CD1c-positive myeloid dendritic cell (primary cell): ENCODE measurements at regions not wholly inside any gene's neighbourhood (a gene's known extent, or its start where the extent isn't known, plus 50 kb on each side); places are given as distances from the start of the nearest gene placed in this dataset.
"Not testable (repeated sequence)": the region's sequence is repeated elsewhere in the genome, so short reads cannot be mapped to it uniquely, and the experiment has no call there.

ENCODE experiments used
- DNase-seq: peaks from one replicate; pipeline ENCODE4 v3.0.0-alpha.2; 2016; ENCODE audit errors: extremely low spot score

DNA sequence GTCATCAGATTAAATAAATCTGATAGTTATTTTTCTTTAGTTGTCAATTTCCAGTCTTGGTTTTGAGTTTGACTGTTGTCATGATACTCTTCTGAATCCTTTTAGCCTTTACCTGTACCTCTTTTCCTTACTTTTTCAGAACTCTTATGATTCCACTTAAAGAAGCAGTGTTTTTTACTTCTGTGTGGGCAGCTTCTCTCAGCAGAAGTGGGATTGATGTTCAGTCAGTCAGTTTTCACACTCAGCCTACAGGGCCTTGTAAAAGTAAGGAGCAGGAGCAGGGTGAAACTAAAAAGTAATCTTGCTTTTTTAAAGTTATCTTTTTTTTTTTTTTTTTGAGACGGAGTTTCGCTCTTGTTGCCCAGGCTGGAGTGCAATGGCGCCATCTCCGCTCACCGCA, 75.1 kb downstream of the HAUS1 start:
- DNase-seq: no peak

DNA sequence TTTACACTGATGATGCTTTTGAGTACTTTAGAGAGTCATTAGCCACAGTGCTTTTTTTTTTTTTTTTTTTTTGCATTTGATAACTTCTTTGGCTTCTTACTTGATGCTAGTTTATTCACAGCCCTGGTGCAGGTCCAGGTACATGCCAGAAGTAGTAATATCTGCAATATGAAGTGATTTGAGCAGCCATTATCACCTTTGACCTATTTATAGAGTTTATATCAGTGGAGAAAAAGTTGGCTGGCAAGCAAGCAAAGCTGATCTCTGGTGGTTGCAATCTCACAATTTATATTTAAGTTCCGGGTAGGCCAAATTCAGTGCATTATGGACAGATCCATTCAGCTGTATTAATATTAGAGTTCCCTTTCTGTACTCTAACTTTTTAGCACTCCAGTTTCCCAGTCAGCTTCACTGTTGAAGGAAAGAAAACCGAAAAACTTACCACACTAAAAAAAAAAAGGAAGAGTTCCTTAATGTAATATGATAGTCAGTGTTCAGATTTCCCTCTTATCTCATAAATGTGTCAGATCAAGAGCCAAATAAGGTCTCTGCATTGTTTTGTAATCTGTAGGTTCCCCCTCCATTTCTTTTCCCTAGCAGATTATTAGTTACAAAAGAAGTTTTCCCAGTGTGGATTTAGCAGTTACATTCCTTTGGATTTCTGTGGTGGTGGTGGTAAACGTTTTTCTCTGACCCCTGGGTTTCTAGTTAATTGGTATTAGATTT, 78.6 kb downstream of the HAUS1 start:
- DNase-seq: no peak

DNA sequence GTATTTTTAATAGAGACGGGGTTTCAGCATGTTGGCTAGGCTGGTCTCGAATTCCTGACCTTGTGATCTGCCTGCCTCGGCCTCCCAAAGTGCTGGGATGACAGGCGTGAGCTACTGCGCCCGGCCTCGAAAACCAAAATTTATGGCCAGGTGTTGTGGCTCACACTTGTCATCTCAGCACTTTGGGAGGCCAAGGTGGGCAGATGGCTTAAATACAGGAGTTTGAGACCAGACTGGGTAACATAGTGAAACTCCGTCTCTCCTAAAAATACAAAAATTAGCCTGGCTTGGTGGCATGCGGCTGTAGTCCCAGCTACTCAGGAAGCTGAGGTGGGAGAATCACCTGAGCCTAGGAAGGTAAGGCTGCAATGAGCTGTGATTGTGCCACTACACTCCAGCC, 80.1 kb downstream of the HAUS1 start:
- not testable (repeated sequence) for DNase-seq

DNA sequence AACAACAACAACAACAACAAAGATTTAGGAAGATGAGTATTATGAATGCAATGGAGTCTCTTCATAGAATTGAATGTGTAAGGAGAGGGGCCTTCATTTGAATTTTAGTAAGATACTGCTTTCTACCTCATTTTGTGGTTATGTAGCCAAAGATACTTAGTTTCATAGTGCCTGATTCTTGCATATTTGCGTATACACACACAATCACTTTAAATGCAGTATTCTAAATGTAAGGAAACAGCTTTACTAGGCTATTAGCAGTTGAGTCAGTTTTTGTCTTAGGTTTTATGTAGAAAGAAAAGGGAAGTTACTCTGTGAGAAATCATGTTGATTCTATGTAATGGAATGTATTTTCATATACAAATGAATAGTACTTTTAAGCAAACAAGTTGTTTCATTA, 80.5 kb downstream of the HAUS1 start:
- DNase-seq: no peak

DNA sequence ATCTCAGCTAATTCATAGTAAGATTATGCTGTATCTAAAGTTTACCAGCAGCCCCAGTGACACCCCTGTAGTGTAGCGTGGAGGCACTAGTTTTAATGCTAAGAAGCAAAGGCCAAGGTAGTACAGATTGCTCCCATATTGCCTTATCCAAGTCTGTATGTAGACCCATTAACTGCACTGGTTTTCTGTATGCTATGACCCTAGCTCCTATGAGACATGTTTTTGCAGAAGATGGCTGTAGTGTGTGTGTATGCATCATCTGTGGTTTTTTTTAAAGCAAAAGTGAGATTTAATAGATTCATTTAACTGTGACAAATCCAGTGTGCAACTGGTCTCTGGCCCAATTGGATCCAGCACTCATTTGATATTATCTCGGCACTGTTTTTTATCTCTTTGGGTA, 86.5 kb downstream of the HAUS1 start:
- no peak for DNase-seq

DNA sequence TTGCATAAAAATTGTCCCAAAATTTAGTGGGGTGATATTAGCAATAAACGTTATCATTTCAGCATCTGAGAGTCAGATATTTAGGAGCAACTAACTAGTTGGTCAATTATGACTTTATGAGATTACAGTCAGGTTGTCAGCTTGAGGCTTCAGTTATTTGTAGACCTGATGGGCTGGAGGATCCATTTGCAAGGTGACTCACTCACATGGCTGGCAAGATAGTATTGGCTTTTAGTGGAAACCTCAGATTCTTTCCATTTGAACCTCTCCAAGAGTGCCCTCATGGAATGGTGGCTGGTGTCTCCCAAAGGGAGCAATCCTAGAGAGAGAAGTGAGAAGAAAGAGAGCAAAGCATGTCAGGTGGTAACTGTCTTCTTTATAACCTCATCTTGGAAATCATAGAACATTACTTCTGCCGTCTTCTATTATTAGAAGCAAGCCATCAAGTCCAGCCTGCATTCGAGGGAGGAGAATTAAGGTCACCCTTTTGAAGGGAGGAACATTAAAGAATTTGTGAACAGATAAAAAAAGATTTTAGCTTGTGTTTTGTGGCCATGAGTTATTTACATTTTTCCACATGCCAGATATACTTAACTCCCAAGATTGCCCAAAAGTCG, 92.5 kb downstream of the HAUS1 start:
- no peak for DNase-seq

DNA sequence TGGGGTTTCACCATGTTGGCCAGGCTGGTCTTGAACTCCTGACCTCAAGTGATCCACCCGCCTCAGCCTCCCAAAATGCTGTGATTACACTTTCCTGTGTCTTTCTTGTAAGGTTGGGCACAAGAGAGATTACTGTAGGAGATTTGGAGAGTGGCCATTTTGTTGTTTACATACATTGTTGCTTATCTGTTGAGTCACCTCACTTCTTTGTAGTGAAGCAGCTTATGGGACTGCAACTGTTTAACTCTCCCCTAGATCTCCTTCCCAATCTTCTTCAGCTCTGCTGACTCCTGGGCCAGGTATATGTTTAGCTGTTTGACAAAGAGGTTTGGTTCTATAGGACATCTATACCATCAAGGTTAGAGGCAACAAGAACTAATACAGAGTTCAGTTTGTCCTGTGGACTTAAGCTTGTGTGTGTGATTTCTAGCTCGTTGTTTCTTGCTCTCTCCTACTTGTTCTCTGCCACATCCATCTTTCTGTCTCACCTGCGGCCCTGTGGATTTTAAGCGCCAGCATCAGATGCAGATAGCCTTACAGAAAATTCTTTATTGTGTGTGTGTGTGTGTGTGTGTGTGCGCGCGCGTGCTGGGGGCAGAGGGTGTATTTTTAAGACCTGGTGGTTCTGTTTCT, 95.4 kb downstream of the HAUS1 start:
- DNase-seq: no peak

DNA sequence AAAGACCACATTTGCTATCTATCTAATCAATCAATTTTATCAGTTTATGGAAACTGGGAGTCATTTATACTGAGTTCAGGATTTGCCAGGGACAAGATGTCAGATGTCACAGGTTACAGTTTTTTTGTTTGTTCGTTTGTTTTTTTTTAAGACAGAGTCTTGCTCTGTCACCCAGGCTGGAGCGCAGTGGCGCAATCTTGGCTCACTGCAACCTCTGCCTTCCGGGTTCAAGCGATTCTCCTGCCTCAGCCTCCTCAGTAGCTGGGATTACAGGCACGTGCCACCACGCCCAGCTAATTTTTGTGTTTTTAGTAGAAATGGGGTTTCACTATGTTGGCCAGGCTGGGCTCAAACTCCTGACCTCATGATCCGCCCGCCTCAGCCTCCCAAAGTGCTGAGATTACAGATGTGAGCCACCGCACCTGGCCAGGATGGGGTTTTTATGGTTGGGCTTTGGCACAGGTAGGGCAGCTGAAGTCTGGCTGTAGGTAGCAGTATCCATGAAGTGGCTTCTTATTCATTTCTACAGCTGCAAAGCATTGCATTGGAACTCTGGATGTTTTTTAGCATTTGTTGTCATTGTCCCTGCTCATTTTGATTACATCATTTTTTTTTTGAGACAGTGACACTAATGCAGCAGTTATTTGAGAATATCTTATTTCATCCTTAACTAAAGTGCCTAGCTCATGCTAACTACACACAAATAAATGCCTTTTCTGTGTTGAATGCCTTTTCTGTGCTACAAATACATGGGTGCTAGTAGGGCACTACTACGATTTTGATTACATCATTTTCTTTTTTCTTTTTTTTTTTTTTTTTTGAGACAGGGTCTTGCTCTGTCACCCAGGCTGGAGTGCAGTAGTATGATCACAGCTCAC, 96.2 kb downstream of the HAUS1 start:
- not testable (repeated sequence) for DNase-seq

DNA sequence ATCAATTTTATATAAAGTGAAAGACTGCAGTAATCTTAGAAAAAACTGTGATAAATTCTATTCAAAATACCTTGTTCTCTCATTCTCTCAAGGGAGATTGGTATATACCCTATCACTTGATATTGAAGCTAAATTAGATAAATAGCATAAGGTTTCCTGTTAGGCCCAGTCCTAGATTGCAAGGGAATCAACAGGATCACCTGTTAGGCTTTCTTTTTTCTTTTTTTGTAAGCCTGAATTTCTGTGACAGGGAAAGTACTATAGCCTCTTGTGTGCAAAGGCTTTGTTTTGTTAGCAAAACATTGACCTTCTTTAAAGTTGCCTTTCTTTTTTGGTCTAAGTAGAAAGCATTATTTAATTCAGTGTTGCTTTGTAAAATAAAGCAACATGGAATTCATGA, 100.0 kb downstream of the HAUS1 start:
- no peak for DNase-seq

DNA sequence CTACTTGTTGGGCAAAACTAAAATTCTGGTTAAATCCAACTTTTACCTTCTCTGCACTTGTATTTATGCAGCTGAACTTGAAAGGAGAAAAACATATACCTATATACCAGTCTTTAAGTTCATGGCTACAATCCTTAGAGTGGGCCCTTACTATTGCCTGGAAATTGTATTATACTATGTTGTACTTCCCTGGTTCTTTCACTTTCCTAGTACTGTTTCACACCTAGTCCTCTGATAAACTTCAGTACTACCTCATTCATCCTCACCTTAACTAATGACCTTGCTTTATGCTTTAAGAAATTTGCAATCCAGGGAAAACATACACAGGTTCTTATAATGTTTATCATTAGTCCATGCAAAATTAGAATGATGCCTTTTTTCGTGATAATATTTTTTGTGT, 103.8 kb downstream of the HAUS1 start:
- no peak for DNase-seq

DNA sequence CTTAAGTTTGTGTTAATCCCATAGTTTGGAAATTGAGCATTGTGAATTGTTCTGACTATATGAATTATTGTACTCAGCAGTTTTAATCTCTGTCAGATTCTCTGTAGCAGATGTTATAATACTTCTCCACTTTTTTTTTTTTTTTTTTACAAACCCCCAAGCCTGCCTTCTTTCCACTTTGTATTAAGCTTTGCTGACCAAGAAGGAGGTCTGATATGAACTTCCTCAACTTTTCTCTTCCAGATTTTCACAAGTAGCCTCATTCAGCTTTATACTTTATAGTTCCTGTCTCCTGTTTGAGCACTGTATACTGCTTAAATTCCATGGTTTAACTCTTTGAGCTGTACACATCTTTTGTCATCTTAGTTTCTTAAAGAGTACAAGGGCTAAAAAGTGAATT, 105.0 kb downstream of the HAUS1 start:
- no peak for DNase-seq

DNA sequence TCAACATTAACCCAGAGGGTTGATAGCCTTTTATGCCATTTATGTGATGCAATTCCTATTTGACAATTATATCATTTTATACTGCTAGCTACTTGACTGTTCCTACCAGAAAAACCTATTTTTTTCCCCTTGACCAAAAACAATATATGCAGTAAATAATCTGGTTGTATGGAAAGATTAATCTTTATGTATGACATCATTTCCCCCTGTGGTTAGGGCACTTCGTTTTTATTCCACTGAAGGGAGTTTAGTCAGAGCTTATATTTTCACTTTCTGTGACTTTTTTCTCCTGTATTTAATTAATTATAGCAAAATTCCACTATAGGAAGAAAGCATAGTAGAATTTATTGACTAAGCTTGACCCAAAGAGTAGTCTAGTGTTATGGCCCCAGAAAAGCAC, 107.6 kb downstream of the HAUS1 start:
- no peak for DNase-seq

DNA sequence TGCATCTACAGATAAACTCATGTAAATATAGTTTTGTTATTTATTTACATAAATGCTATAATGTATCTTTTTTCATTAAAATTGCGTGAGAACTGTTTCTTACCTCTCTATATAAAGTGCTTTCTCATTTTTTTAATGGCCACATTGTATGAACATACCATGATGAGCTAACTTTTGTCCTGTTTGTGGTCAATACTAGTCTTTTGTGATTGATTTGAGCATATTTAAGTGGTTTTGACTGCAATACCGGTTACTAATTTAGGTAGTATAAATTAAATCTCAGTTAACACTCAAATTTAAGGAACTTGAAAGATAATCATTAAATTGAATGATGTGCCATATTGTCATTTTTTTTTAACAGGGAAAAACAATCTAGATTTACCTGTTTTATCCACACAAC, 108.2 kb downstream of the HAUS1 start:
- DNase-seq: no peak

DNA sequence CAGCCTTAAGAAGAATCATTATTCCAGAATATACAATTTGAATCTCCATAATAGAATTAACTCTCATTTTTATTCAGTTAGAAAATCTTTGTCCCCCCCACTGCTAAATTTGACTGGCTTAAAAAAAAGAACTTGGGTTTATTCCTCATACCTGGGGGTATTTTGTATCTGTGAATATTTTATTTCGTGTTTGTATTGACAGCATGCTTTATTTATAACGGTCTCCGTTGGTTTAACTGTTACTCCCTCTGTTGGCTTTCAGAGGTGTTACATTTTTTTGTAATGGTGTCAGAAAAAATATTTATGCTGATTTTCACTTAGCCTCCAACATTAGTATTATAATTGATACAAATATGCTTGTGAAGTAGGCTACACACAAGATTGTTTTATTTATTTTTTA, 109.1 kb downstream of the HAUS1 start:
- peak; percentile 38 for DNase-seq

DNA sequence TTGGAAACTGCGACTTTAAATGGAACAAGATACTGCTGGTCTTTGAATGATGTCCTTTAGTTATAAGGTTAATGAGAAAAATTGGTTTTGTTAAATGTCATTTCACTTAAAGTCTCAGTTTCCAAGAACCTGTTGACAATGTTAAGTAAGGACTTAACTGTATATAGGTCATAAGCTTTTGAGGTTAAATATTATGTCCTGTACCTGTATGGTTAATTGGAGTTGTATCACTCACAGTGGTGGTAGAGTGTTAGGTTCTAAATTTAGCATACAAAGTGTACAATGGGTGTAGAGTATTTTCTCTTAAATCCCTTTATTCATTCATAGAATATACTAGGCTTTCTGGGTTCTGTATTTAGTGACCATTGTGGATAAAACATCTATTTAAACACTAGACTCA, 110.2 kb downstream of the HAUS1 start:
- DNase-seq: no peak

DNA sequence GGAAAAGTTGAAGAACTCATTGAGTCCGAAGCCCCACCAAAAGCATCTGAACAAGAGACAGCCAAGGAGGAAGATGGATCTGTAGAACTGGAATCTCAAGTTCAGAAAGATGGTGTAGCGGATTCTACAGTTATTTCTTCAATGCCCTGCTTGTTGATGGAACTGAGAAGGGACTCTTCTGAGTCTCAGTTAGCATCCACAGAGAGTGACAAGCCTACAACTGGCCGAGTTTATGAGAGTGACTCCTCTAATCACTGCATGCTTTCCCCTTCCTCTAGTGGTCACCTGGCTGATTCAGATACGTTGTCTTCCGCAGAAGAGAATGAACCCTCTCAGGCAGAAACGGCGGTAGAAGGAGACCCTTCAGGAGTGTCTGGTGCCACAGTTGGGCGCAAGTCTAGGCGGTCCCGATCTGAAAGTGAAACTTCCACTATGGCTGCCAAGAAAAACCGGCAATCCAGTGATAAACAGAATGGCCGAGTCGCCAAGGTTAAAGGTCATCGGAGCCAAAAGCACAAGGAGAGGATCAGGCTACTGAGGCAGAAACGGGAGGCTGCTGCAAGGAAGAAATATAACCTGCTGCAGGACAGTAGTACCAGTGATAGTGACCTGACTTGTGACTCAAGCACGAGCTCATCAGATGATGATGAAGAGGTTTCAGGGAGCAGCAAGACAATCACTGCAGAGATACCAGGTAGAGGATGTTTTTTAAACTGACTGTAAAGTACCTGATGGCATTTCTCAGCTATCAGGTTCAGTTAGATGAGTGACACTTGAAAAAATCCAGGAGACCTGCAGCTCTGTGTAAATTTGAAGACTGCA, 111.9 kb downstream of the HAUS1 start:
- no peak for DNase-seq

DNA sequence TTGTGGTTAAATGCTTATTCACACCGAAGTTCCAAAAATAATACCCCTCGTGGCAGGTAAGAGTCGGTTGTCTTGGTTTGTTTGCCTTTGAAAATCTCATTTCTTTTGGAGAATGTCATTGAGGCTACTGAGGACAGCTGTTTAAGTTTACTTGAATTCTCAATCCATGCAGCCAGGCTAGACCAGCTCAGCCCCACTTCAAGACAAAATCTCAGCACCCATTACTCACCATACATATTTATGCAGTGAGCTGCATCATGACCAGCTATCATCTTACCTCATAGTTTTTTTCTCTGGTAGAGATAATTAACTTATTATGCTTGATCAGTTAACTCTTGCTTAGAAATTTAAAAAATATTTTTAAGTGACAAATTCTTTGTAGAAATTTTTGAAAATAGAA, 115.9 kb downstream of the HAUS1 start:
- DNase-seq: no peak

DNA sequence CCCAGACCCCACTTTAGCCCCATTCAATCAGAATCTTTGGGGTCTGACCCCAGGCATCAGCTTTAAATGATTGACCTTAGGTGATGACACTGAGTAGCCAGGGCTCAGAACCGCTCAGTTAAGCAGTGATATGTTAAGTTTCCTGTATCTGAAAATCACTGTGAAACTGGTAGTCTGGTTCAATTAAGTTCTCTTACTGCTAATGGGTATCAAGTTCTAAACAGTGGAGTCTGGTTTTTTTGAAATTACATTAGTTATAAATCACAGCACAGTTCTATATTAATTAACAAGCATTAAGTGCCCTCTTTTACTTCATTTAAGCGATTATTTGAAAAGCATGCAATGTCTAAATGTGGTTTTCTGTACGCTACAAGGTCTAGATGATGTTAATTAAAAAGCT, 117.9 kb downstream of the HAUS1 start:
- DNase-seq: no peak

DNA sequence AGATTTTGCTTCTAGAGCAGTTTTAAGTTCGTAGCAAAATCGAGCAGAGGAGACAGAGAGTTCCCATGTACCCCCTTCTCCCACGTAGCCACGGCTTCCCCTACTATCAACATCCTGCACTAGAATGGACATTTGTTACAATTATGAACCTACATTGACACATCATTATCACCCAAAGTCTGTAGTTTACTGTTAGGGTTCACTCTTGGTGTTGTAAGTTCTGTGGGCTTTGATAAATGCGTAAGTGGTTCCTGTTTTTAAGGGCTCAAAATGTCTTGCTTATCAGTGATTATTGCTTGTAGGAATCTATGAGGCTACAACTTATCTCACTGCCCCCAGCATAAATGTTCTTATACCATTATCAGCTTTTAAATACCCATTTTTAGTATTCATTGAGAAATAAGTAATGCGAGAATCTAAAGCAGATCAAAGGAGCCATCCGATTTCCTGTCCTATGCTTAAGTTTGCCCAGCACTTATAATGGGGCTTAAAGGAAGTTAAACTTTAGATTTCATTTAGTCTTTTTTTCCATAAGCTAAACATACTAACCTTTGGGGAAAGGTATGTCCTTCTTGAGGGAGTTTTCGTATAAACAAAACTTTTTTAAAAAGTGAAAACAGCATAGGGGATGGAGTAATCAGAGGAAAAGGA, 118.7 kb downstream of the HAUS1 start:
- DNase-seq: peak; percentile 32

DNA sequence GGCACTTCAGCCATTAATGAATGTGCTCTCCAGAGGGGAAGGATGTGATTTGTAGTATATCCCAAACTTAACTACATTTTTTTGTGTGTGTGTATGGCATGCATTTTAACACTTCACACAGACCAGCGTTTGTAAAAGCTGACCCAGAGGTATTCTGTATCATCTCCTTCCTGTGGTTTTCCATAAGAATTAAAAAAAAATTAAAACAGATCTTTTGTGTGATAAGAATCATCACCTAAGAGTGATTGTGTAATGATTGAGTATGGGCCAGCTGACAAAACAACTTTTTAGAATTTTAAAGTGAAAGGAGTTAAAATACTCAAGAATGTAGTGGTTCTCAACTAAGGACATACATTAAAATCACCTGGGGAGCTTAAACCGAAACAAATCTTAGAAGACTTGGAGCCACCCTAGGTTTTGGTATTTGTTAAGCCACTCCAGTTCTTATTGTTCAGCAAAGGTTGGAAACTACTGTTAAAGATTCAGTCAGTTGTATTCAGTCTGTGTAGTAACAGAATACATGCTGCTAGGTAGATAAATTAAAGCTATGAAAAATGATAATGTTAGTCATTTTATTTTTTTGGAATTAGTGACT, 120.1 kb downstream of the HAUS1 start:
- no peak for DNase-seq

DNA sequence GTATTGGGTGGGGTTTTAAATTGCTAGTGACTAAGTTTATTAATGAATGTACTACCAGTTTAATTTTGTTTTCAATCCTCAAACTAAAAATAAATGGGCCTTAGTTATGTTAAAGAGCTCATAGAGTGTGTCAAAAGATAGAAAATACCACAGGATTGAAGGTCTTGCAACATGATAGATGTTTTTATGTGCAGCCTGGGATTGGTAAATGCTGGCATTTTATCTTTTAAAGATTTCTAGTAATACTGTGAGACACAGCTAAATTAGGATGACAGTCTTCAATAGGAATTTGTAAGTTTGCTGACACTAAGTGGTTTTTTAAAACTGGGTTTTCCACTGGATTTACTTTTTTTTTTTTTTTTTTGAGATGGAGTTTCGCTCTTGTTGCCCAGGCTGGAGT, 122.3 kb downstream of the HAUS1 start:
- DNase-seq: no peak
